Omental fat pad (tissue), 3 donors: ENCODE measurements at regions not wholly inside any gene's neighbourhood (a gene's known extent, or its start where the extent isn't known, plus 50 kb on each side); places are given as distances from the start of the nearest gene placed in this dataset.

Source experiments
- ATAC-seq: fragments of 150-250 bp; one replicate; pipeline ENCODE4 v1.9.1; 2016; ENCODE audit warnings: mild to moderate bottlenecking, moderate library complexity; ENCODE audit not compliant: low FRiP score
- DNase-seq: peaks from one replicate; pipeline ENCODE4 v3.0.0-alpha.2; 2019; ENCODE audit warnings: low spot score
- TF ChIP-seq, protein P1 (sequence below), 3 donors: fragments of 450-650 bp; IDR thresholded peaks; one replicate each; pipeline ENCODE4 v1.5.1; 2016 to 2017; ENCODE audit warnings: antibody characterized with exemption in 3 of 3, mild to moderate bottlenecking in 3 of 3, moderate library complexity in 2 of 3

DNA sequence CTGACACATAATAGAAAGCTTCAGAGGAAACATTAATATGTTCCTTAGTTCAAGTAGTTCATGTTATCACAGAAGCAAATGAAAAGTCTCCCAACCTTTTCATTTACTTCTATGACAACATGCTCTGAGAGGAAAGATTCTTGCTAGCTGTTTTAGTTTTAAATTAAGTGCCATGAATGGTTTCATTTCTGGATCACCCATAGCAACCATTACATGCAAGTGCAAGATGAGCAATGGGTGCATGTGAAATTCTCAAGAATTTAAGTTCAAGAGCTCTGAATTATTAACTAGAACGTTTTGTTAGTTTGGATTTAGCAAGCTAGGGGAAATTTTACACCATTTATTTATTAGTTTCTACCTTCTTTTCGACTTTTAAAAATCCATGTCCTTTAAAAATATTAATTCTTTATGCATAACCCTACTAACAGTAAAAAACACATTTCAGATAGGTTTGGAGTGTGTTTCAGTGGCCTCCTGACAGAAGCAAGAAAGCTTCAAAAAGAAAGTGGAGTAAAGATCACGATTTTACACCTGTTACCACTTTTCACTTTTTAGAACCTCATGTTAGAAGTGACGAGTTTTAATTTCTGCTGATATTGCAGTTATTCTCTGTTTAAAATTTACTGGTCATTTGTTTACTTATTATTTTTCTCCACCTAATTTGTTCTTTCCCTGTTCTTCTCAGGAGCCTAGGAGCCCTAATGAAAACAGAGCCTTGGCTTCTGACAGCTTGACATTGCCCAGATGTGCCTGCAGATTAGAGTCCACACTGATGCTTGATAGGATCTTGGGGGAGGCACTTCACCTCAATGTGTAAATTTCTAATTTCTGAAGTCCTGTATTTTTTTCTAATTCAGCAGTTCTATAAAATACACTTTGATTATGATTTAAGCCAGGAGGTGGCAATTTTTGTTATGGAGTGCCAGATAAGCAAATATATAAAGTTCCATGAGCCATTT is 995.3 kb upstream of the PHF14 start:
- no peak for ATAC-seq
- no peak for DNase-seq
- TF ChIP-seq, protein P1, sequence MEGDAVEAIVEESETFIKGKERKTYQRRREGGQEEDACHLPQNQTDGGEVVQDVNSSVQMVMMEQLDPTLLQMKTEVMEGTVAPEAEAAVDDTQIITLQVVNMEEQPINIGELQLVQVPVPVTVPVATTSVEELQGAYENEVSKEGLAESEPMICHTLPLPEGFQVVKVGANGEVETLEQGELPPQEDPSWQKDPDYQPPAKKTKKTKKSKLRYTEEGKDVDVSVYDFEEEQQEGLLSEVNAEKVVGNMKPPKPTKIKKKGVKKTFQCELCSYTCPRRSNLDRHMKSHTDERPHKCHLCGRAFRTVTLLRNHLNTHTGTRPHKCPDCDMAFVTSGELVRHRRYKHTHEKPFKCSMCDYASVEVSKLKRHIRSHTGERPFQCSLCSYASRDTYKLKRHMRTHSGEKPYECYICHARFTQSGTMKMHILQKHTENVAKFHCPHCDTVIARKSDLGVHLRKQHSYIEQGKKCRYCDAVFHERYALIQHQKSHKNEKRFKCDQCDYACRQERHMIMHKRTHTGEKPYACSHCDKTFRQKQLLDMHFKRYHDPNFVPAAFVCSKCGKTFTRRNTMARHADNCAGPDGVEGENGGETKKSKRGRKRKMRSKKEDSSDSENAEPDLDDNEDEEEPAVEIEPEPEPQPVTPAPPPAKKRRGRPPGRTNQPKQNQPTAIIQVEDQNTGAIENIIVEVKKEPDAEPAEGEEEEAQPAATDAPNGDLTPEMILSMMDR (IDR thresholded peaks at IDR 0.05), result no peak

DNA sequence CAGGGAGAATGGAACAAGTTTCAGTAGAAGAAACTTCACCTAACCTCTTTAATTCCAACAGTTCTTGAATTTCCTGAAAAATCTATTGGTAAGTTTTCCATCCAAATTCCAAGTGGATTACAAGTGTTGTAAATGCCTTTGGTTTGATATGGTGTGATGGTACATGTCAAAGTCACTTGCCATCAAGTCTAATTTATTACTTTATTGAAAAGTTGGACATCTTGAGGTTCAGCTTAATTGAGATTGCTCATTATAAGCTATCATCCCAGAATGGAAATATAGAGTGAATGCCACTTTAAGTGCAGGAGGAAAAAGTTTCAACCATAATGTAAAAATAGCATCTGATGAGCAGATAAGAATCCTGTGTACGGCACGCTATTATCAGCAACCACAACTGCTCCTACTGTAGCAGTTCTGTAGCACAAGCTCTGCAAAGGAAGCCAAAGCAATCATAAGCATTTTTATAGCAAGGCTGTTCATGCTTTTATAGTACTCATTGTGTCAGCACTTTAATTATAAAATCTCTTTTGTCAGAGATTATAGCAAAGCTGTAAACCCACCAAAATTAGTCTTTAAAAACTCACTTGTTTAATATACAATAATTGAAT is 991.8 kb upstream of the PHF14 start:
- no peak for DNase-seq
- TF ChIP-seq, protein P1 (IDR thresholded peaks at IDR 0.05), result no peak
- no peak for ATAC-seq

DNA sequence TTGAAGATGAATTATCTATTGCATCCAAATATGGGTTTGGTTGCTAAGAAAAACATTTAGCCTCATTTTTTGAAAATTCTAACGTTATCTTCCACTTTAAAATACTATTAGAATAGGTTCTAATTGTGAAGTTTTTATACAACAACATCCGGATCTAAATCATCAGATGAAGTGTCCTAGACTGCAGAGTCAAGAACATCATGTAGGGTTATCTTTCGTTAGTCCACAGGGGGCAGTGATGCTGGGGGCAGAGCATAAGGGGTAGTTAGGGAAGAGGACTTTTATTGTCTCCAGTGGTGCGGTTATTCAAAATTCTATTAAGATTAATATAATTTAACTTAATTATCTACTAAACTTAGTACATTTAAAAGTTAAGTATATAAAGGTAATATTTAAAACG is 990.6 kb upstream of the PHF14 start:
- TF ChIP-seq, protein P1 (IDR thresholded peaks at IDR 0.05), result no peak
- no peak for DNase-seq
- ATAC-seq, result no peak

DNA sequence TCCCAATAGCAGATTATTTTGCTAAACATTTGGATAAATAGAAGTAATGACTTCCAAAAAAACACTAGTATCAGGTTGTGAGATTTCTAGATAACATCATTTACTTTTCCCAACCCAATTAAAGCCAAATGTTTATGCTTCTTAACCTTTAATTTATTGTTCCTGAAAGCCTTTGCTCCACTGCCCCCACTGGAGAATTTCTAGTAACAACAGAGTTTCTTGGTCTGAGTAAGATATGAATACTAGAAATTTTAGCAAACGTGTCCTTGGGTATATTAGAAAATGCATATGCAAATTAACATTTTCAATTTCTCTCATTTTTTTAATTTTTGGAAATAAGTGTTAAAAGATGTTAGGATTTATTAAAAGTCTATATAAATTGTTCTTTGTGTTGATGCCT is 958.0 kb upstream of the PHF14 start:
- no peak for DNase-seq
- ATAC-seq, result no peak
- TF ChIP-seq, protein P1 (IDR thresholded peaks at IDR 0.05), result no peak

DNA sequence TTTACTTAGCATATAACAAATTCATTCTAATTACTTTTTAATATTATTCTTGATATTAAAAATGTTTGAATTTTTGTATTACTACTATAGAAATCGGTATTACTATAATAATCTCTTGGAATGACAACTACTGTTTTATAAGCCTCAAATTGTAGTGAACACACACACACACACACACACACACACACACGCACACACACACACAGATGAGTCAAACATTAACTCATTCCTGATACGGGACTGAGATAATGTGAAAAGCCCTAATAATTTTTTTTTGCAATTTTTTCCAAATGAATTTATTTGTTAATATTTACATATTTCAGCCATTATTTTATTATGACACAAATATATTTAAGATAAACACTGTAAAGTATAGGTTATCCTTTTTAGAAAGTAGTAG is 951.2 kb upstream of the PHF14 start:
- DNase-seq (no peak), ATAC-seq (no peak)
- TF ChIP-seq, protein P1 (IDR thresholded peaks at IDR 0.05), result no peak

DNA sequence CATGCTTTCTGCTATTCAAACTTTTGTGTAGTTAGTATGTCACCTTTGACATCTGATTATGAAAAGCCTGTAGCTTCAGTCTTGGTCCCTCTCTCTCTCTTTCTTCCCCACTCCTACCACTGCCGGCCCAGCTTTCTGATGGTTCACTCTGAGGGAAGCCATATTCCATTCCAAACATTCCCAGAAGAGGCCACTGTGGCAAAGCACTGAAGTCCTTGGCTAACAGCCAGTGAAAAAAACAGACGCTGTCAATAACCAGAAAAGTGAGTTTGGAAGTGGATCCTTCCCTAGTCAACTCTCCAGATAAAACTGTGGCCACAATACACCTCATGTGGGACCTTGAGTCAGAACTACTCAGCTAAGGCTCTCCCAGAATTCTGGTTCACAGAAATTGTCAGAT is 950.7 kb upstream of the PHF14 start:
- TF ChIP-seq, protein P1 (IDR thresholded peaks at IDR 0.05), result no peak
- DNase-seq (no peak), ATAC-seq (no peak)
